Pancreas (tissue), 10 donors: ENCODE measurements at regions not wholly inside any gene's neighbourhood (a gene's known extent, or its start where the extent isn't known, plus 50 kb on each side); places are given as distances from the start of the nearest gene placed in this dataset.

Experiments used
- ATAC-seq, 4 donors: fragments of 200-7000 bp; cut with Tn5 transposase; one replicate each; pipeline versions ENCODE4 v1.8.0 to v1.9.1; 2020; ENCODE audit warnings: mild to moderate bottlenecking in 4 of 4, moderate library complexity in 4 of 4
- DNase-seq, 6 donors: peaks; one replicate each; pipeline ENCODE4 v3.0.0-alpha.2; 2020
- FAIRE-seq: peaks from 2 replicates; lab custom pipeline; 2012; peaks lifted over from hg19 to GRCh38; lab: Jason Lieb, UNC
- H3K27ac ChIP-seq, 4 donors: fragments of 200-600 bp; sonication (generic); 1 replicate in 3 of 4; 2 replicates in 1 of 4; pipeline versions ENCODE4 v1.5.0 to v1.8.0; 2020
- H3K27me3 ChIP-seq, 4 donors: fragments of 200-600 bp; one replicate each; pipeline ENCODE4 v1.8.0; 2021
- H3K36me3 ChIP-seq, 3 donors: fragments of 200-600 bp; sonication (generic) in 1 of 3; one replicate each; pipeline versions ENCODE4 v1.5.0 to v1.8.0; 2020 to 2021
- H3K4me1 ChIP-seq, 3 donors: fragments of 200-600 bp; one replicate each; pipeline ENCODE4 v1.8.0; 2021
- H3K4me3 ChIP-seq, 4 donors: fragments of 200-600 bp; sonication (generic) in 2 of 4; one replicate each; pipeline versions ENCODE4 v1.5.0 to v1.8.0; 2020 to 2021
- H3K9me3 ChIP-seq, 4 donors: fragments of 200-600 bp; one replicate each; pipeline ENCODE4 v1.8.0; 2021
- WGBS, 2 donors: extraction: QIAGEN DNeasy Blood & Tissue Kit; methylation state at CpG; one replicate each; pipeline ENCODE4 v1.1.7; 2013; 5-methylcytosine and 5-hydroxymethylcytosine counted together
- intact Hi-C, 3 donors: fragments of 100-400 bp; cut with DNase I; formaldehyde crosslinking; loops; one replicate each; pipeline versions ENCODE4 v1.11.1 to v1.14.2; 2022
- TF ChIP-seq, protein P1 (sequence below), 4 donors: fragments of 200-600 bp; sonication (generic) in 3 of 4; IDR thresholded peaks; one replicate each; pipeline versions ENCODE4 v1.5.0 to v1.8.0; 2021; ENCODE audit warnings: antibody characterized with exemption in 4 of 4
- donor health status: healthy with polysubstance abuse.
- donor health status: DM: no; HTN: no; CAD: no; lungs with moderate emphysema.
- donor health status: DM: no; HTN: no; CAD: no.
- donor health status: control.
- donor health status: control.
- donor health status: Bipolar disorder and iron deficiency.
- donor health status: DM: yes; HTN: yes; CAD: no.
- donor health status: DM: no; HTN: no; CAD: no.
- donor health status: DM: no; HTN: no; CAD: no.
- donor health status: DM: yes; HTN: yes; CAD: no.

DNA sequence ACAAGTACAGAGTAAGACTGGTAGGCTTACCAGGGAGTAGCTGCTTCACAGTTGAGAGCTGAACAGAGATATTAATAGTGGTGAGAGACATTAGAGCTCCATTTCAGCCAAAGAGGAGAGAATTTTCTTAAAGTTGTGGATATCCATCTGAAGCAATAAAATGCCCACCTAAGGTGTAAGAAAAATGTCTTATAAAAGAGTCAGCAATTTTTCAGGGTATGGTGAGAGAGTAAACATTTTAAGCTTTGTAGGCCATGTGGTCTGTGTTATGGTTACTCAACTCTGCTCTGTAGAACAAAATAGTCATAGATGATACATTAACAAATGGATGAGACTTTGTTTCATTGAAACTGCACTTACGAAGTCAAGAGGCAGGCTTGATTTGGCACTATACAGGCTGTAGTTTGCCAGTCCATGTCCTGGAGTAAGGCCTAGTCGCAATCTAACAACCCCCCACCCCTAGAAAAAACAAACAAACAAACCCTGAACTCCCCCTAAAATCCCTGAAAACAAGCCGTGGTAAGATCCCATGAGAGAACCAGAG, 945.4 kb upstream of the SEMA6A start:
- Histone ChIP-seq H3K4me3 (no peak overlapping the region), H3K4me1 (no peaks in the 10 kb centered on the region), H3K27ac (no peak overlapping the region), H3K36me3 (no peaks in the 10 kb centered on the region), H3K9me3 (no peaks in the 10 kb centered on the region), H3K27me3 (no peaks in the 10 kb centered on the region)
- intact Hi-C loops: no loop called here
- no peak for FAIRE-seq
- TF ChIP-seq, protein P1, sequence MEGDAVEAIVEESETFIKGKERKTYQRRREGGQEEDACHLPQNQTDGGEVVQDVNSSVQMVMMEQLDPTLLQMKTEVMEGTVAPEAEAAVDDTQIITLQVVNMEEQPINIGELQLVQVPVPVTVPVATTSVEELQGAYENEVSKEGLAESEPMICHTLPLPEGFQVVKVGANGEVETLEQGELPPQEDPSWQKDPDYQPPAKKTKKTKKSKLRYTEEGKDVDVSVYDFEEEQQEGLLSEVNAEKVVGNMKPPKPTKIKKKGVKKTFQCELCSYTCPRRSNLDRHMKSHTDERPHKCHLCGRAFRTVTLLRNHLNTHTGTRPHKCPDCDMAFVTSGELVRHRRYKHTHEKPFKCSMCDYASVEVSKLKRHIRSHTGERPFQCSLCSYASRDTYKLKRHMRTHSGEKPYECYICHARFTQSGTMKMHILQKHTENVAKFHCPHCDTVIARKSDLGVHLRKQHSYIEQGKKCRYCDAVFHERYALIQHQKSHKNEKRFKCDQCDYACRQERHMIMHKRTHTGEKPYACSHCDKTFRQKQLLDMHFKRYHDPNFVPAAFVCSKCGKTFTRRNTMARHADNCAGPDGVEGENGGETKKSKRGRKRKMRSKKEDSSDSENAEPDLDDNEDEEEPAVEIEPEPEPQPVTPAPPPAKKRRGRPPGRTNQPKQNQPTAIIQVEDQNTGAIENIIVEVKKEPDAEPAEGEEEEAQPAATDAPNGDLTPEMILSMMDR (IDR thresholded peaks at IDR 0.05): no peak
- 79 to 80% methylated on average over 3 of the region's 3 CpGs for WGBS, 2 donors
- ATAC-seq: no peak
- no peak for DNase-seq

DNA sequence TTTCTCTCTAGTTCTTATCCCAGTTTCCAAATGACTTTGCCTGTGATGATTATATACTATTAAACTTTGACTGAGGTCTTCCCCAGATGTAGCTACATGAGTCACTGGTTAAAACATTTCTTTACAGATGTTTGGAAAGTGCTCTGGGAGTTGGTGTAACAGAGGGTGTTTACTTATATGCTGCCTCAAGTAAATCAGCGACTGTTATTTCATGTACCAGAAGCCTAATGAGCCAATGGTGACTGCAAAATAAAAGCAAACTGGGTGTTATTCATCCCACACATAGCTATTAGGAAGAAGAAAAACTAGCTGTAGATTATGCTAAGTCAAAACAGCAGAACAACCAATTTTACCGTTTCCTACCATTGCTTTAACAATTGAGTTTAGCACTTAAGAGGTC, 929.7 kb upstream of the SEMA6A start:
- ATAC-seq (no peak), FAIRE-seq (no peak), DNase-seq (no peak)
- H3K27ac ChIP-seq: no peak overlapping the region
- no peaks in the 10 kb centered on the region for H3K27me3 ChIP-seq
- TF ChIP-seq, protein P1 (IDR thresholded peaks at IDR 0.05): no peak
- H3K36me3 ChIP-seq: no peaks in the 10 kb centered on the region
- 74 to 77% methylated on average over 2 of the region's 2 CpGs for WGBS, 2 donors
- intact Hi-C loops: no loop called here
- H3K9me3 ChIP-seq: no peaks in the 10 kb centered on the region
- peaks cover 0 to 10% (median 0%) of the 10 kb centered on the region in 3 donors for H3K4me1 ChIP-seq
- H3K4me3 ChIP-seq: no peak overlapping the region

DNA sequence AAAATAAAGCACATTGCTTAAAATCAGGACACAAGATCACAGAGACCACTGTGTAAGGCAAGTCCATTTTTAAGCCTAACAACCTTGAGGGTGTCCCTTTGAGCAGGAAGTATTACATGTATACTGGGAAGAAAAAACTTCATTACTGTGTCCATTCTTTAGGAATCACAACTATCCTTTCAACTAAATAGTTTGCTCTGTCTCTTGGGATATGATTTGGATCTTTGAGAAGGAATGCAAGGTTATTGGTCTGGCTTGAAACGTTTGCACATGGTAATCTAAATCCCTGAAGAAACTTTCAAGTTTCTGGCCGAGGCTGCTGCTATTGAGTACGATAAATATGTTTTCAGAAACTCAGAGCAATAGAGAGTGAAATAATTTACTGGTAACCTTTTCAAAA, 923.0 kb upstream of the SEMA6A start:
- TF ChIP-seq, protein P1 (IDR thresholded peaks at IDR 0.05): no peak
- Histone ChIP-seq H3K27me3 (no peaks in the 10 kb centered on the region), H3K36me3 (no peaks in the 10 kb centered on the region), H3K27ac (no peak overlapping the region), H3K9me3 (no peaks in the 10 kb centered on the region), H3K4me3 (no peak overlapping the region), H3K4me1 (peaks cover 0 to 6% (median 0%) of the 10 kb centered on the region in 3 donors)
- ATAC-seq: no peak
- 31 to 56% methylated on average over 3 of the region's 3 CpGs for WGBS, 2 donors
- FAIRE-seq: no peak
- intact Hi-C loops: no loop called here
- no peak for DNase-seq

DNA sequence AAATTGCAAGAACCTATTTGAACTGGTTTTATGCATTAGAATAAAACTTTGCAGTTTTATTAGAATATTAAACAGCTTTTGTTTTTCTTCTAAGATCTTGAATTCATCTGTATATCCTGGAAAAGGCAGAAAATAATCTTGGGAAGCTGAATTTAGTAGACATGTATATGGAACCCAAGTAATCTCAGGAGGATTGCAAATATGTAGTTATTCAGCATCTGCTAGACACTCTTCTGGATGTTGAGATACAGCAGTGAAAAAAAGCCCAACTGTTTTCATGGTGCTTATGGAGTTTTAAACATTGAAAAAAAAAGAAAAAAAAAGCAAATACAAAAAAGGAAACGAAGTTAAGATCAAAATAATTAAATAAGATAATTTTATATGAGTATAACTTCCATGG, 922.2 kb upstream of the SEMA6A start:
- no peaks in the 10 kb centered on the region for H3K27me3 ChIP-seq
- TF ChIP-seq, protein P1 (IDR thresholded peaks at IDR 0.05): no peak
- H3K4me1 ChIP-seq: peaks cover 0 to 6% (median 0%) of the 10 kb centered on the region in 3 donors
- 33 to 40% methylated on average over 1 of the region's 1 CpG for WGBS, 2 donors
- H3K27ac ChIP-seq: no peak overlapping the region
- no peak for FAIRE-seq
- H3K9me3 ChIP-seq: no peaks in the 10 kb centered on the region
- no peaks in the 10 kb centered on the region for H3K36me3 ChIP-seq
- no peak overlapping the region for H3K4me3 ChIP-seq
- intact Hi-C loops: no loop called here
- no peak for DNase-seq
- ATAC-seq: no peak

DNA sequence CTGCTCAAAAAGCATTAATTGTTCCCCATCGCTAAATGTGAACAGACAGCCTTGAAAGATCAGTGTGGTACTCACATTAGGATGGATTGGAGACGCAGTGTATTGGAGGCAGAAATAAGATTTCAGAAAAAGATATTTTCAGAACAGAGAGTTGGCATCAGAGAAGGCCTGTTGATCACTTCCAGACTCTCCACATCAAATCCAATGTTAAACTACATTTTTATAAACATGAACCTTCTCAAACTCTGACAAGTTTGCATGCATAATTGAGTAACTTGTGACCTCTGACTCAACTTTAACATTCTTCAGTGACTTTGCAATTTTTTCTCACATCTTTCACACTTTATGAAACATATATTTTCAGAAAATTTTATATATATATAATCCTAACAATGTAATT, 919.6 kb upstream of the SEMA6A start:
- DNase-seq (no peak), ATAC-seq (no peak), FAIRE-seq (no peak)
- TF ChIP-seq, protein P1 (IDR thresholded peaks at IDR 0.05): no peak
- no peaks in the 10 kb centered on the region for H3K9me3 ChIP-seq
- no peaks in the 10 kb centered on the region for H3K4me1 ChIP-seq
- no peaks in the 10 kb centered on the region for H3K36me3 ChIP-seq
- H3K27ac ChIP-seq: no peak overlapping the region
- WGBS, 2 donors: 81 to 90% methylated on average over 2 of the region's 2 CpGs
- H3K4me3 ChIP-seq: no peak overlapping the region
- intact Hi-C loops: no loop called here
- H3K27me3 ChIP-seq: no peaks in the 10 kb centered on the region
